8988T (cell line): ENCODE measurements at regions not wholly inside any gene's neighbourhood (a gene's known extent, or its start where the extent isn't known, plus 50 kb on each side); places are given as distances from the start of the nearest gene placed in this dataset.
"Not testable (repeated sequence)": the region's sequence is repeated elsewhere in the genome, so short reads cannot be mapped to it uniquely, and the experiment has no call there.

Experiments
- DNase-seq: peaks from one replicate; pipeline ENCODE4 v3.0.0; 2011

- no peak for DNase-seq
Measured at GRCh38 chr15:62903437-62903836, 139.1 kb upstream of the TPM1 start.

- DNase-seq = no peak
Measured at GRCh38 chr15:62904041-62904910, 138.3 kb upstream of the TPM1 start.

DNA sequence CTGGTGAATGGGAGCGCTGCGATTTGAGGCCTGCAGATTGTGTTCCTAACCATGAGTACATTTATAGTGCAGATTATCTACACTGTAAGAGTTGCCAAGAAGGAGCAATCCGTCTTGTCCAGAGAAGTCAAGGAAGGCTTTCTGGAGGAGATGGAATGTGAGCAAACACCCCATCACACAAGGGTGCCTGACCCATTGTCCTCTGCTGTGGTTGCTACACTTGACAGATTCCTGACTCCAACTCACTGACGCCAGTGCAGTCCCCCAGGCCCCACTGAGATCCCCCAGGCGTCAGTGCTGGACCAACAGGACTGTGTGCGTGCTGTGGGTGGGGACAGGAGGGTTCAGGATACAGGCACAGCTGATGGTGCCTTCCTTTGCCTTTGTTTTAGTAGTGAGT lies 135.9 kb upstream of the TPM1 start:
- no peak for DNase-seq

GRCh38 chr15:62907275-62907674 lies 135.3 kb upstream of the TPM1 start:
- DNase-seq = no peak

- DNase-seq = not testable (repeated sequence)
Measured at GRCh38 chr15:62908341-62908740, 134.2 kb upstream of the TPM1 start.

DNA sequence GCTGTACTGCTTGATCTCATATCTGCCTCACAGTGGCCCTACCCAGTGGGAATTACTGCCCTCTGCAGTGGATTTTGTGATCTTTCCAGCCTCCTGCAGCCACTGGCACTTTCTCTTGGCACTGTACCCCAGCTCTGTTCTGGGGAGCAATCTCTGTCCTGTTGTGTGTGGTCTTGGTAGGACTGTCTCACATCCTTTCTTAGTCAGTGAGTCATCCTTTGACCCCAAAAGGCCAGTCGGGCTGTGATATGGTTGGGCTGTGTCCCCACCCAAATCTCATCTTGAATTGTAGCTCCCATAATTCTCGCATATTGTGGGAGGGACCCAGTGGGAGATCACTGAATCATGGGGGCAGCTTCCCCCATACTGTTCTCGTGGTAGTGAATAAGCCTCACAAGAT lies 133.3 kb upstream of the TPM1 start:
- DNase-seq = no peak

- no peak for DNase-seq
Measured at GRCh38 chr15:62912282-62912681, 130.3 kb upstream of the TPM1 start.

GRCh38 chr15:62912808-62913207 lies 129.7 kb upstream of the TPM1 start:
- DNase-seq = no peak

DNA sequence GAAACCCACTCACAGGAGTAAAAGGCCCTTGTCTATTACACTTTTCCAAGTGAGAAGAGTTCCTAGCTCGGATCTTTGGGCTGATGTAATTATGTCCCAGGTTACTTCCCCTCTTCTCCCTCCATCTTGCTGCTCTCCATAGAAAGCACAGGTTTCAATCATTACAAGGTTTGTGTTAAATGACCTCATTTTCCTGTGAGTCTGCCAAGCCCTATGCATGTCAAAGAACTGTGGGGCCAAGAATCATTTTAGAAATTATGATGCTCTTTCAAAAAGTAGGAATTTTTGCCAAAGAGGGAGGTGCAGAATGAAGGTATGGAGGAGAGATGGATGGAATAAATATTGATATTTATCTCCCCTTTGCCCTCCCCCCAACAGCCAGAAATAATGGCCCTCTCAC lies 129.3 kb upstream of the TPM1 start:
- DNase-seq = no peak

GRCh38 chr15:62914461-62915079 lies 128.0 kb upstream of the TPM1 start:
- DNase-seq = no peak

- no peak for DNase-seq
Measured at GRCh38 chr15:62920682-62921502, 121.7 kb upstream of the TPM1 start.

DNA sequence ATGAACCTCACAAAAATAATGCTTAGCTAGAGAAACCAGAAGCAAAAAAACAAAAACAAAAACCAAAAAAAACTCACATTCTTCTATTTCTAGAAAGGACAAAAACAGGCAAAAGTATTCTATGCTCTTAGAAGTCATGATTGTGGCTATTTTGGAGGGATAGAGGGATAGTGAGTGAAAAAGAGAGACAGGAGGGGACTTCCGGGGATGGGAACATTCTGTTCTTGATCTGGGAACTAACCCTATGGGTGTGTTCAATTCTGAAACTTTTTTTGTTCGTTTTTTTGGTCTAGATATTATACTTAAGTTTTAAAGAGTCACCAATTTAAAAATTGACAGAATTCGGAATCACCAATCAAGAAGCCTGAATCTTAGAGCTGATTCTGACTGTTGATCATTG lies 120.0 kb upstream of the TPM1 start:
- no peak for DNase-seq

GRCh38 chr15:62925875-62926274 lies 116.7 kb upstream of the TPM1 start:
- no peak for DNase-seq

DNA sequence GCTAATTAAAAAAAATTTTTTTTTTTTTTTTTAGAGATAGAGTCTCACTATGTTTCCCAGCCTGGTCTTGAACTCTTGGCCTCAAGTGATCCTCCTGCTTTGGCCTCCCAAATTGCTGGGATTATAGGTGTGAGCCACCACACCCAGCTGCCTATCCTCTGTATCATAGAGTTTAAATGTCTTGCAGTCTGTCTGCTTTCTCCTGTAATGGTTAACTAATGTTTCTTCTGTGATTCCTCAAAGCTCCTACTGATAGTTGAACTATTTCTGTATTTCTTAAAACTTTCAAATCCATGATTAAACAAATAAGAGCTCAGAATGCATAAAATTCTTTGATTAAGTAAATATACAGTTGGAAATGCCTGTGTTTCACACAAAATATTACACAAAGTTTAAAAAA lies 115.4 kb upstream of the TPM1 start:
- no peak for DNase-seq

DNA sequence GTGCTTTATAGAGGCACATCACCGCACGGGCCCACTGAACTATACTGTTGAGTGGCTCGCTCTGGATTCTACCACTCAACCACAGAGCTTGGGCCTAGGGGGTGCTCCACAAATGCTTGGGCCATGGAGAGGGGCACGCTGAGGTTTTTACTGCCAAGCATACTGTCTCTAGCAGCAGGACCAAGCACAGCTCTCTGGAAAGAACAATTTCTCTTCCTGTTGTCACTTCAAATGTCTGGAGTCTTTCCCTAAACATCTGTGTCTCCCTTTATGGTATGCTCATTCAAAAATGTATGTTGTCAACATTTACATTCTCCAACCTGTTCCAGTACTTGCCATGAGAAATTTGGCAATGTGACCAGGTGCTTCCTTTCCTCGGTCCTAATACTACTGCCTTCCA lies 114.7 kb upstream of the TPM1 start:
- no peak for DNase-seq

- DNase-seq = no peak
Measured at GRCh38 chr15:62928242-62928999, 114.1 kb upstream of the TPM1 start.

GRCh38 chr15:62929000-62929357 lies 113.6 kb upstream of the TPM1 start:
- DNase-seq = no peak

DNA sequence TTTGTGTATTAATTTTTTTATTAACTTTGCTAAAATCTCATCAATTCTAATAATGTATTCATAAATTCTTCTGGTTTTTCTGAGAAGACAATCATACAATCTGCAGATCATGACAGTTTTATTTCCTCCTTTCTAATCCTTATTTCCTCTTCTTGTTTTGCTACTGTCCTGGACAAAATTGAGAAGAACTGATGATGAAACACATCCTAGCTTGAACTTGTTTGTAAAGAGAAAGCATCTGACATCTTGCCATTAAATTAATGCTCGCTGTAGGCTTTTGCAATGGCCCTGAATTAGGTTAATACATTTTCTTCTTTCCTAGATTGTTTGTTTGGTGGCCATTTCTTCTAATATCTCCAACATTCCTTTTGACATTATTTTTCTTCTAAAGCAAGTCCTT lies 110.9 kb upstream of the TPM1 start:
- no peak for DNase-seq

- DNase-seq = no peak
Measured at GRCh38 chr15:62932436-62932835, 110.1 kb upstream of the TPM1 start.

GRCh38 chr15:62933386-62933785 lies 109.2 kb upstream of the TPM1 start:
- DNase-seq = no peak

GRCh38 chr15:62934236-62934971 lies 108.1 kb upstream of the TPM1 start:
- DNase-seq = no peak
